ENCODE measurements at regions not wholly inside any gene's neighbourhood (a gene's known extent, or its start where the extent isn't known, plus 50 kb on each side); places are given as distances from the start of the nearest gene placed in this dataset.

DNA sequence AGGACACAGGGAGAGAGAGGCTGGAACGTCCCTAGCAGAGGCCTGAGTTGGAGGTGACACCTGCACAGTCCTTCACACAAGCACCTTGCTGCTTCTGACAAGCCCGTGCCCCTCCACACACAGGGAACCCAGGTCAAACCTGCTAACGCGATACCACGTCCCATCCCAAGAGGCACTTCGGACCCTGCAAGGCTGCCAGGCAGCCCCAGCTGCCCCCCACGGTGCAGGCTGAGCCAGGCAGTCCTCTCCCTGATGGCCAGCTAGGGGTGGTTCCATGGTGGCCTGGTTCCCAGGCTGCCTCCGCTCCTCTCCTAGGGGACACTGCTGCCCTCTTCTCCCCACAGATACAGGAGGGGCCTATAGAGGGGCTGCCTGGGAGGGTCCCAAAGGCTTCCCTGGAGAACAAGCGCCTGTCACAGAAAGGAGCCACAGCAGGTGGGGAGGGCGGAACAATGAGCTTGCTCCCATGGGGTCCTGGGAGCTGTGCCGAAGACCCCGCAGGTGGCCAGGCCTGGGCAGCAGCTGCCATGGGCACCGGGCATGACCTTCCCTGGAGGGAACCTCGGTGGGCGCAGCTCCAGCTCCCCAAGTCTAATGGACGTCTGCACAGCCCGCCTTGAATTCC lies 434.2 kb upstream of the MYT1L start:
- H3K27ac ChIP-seq: no peak overlapping the region
- peaks cover 8% of the 10 kb centered on the region for H3K9me3 ChIP-seq (ENCODE audit: severe bottlenecking)
- H3K36me3 ChIP-seq: no peaks in the 10 kb centered on the region
- no peak for DNase-seq
- TF ChIP-seq, protein P1, sequence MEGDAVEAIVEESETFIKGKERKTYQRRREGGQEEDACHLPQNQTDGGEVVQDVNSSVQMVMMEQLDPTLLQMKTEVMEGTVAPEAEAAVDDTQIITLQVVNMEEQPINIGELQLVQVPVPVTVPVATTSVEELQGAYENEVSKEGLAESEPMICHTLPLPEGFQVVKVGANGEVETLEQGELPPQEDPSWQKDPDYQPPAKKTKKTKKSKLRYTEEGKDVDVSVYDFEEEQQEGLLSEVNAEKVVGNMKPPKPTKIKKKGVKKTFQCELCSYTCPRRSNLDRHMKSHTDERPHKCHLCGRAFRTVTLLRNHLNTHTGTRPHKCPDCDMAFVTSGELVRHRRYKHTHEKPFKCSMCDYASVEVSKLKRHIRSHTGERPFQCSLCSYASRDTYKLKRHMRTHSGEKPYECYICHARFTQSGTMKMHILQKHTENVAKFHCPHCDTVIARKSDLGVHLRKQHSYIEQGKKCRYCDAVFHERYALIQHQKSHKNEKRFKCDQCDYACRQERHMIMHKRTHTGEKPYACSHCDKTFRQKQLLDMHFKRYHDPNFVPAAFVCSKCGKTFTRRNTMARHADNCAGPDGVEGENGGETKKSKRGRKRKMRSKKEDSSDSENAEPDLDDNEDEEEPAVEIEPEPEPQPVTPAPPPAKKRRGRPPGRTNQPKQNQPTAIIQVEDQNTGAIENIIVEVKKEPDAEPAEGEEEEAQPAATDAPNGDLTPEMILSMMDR (IDR thresholded peaks at IDR 0.05; ENCODE audit: low read depth, low read length): no peak
- no peak overlapping the region for H3K4me3 ChIP-seq (ENCODE audit: low read depth, low read length)
- H3K27me3 ChIP-seq (ENCODE audit: insufficient read depth, low read depth, severe bottlenecking): no peaks in the 10 kb centered on the region

DNA sequence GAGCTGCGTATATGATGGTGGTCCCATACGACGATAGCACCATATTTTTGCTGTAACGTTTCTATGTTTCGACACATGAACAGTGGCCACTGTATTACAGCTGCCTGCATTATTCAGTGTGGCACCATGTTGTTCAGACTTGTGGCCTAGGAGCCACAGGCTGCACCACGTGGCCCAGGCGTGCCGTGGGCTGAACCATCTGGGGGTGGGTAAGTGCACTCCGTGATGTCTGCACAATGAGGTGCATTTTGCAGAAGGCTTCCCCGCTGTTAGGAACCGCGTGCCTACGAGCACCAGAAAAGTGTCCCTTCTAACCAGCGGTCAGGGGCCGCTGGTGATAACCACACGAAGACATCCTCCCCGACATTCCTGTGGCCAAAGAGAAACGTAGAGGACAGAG lies 433.7 kb upstream of the MYT1L start:
- H3K9me3 ChIP-seq (ENCODE audit: severe bottlenecking): peaks cover 11% of the 10 kb centered on the region
- no peak for DNase-seq
- no peak overlapping the region for H3K4me3 ChIP-seq (ENCODE audit: low read depth, low read length)
- H3K27me3 ChIP-seq (ENCODE audit: insufficient read depth, low read depth, severe bottlenecking): no peaks in the 10 kb centered on the region
- TF ChIP-seq, protein P1 (IDR thresholded peaks at IDR 0.05; ENCODE audit: low read depth, low read length): no peak
- H3K27ac ChIP-seq: no peak overlapping the region
- H3K36me3 ChIP-seq: no peaks in the 10 kb centered on the region

DNA sequence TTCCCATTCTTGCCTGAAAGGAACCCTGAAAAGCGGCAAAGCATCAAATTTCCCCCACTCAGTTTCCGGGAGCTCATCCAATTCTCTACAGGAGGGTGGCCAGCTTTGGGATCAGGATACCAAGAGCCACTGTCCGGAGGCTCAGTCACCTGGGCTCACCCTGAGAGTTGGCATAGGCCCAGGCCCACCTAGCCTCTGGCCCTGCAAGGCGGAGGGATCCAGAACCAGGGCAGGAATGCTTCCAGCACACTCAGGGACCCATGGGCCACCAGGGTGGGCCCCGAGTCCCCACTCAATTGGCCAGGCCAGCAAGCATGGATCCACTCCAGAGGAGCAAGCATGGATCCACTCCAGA lies 432.9 kb upstream of the MYT1L start:
- Histone ChIP-seq H3K27ac (no peak overlapping the region), H3K36me3 (no peaks in the 10 kb centered on the region), H3K9me3 (ENCODE audit: severe bottlenecking) (peaks cover 13% of the 10 kb centered on the region), H3K27me3 (ENCODE audit: insufficient read depth, low read depth, severe bottlenecking) (no peaks in the 10 kb centered on the region), H3K4me3 (ENCODE audit: low read depth, low read length) (no peak overlapping the region)
- TF ChIP-seq, protein P1 (IDR thresholded peaks at IDR 0.05; ENCODE audit: low read depth, low read length): no peak
- DNase-seq: no peak

DNA sequence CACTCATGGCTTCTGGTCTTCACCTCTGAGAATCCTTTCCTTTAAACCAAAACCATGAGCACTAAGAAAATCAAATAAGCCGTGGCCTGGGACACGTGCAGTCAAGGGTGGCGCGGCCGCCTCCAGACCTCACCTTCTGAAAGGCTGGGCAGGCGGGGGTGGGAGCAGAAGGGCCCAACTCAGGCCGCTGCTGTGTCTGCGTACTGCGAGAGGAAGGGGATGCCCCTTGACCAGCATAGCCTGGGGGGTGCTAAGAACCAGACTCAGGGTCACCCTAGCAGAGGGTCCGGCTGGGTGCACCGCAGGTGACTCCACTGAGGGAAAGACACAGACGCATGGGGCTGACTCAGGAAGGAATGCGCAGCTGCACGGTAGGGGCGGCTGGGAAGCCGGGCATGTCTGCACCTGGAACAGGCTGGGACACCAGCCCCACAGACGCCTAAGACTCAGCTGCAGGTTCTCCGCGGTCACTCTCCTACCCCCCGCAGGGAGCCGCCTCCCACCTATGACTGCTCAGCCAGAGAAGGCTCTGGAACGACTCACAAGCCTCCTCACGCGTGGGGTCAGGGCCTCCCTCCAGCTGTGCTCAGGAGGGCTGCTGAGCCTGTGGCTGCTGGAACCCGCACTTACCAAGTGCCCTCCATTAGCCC lies 432.4 kb upstream of the MYT1L start:
- no peaks in the 10 kb centered on the region for H3K27me3 ChIP-seq (ENCODE audit: insufficient read depth, low read depth, severe bottlenecking)
- peaks cover 13% of the 10 kb centered on the region for H3K9me3 ChIP-seq (ENCODE audit: severe bottlenecking)
- TF ChIP-seq, protein P1 (IDR thresholded peaks at IDR 0.05; ENCODE audit: low read depth, low read length): no peak
- H3K4me3 ChIP-seq (ENCODE audit: low read depth, low read length): no peak overlapping the region
- H3K27ac ChIP-seq: no peak overlapping the region
- no peak for DNase-seq
- H3K36me3 ChIP-seq: no peaks in the 10 kb centered on the region

DNA sequence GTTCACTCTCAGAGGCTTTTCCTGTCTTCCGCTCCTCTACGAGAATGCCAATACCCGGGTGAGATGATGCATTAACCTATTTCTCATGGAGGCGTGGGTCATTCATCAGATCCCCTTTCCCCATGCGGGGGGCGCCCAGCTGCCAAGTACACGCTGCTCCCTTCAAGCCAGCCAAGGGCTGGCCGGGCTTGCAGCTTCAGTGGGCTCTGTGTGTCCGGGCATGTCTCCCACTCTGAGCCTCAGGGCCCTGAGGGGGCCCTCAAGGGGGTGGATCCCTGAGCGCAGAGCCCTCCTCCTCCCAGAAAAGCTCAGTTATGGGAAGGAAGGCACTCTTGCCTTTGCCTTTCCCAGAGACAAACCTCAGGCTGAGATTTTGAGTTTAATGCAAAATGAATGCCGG lies 431.8 kb upstream of the MYT1L start:
- peaks cover 13% of the 10 kb centered on the region for H3K9me3 ChIP-seq (ENCODE audit: severe bottlenecking)
- H3K27ac ChIP-seq: no peak overlapping the region
- no peaks in the 10 kb centered on the region for H3K27me3 ChIP-seq (ENCODE audit: insufficient read depth, low read depth, severe bottlenecking)
- TF ChIP-seq, protein P1 (IDR thresholded peaks at IDR 0.05; ENCODE audit: low read depth, low read length): no peak
- no peaks in the 10 kb centered on the region for H3K36me3 ChIP-seq
- no peak overlapping the region for H3K4me3 ChIP-seq (ENCODE audit: low read depth, low read length)
- DNase-seq: no peak

Measured in WERI-Rb-1 (cell line).